PC-3 (cell line): ENCODE measurements at regions not wholly inside any gene's neighbourhood (a gene's known extent, or its start where the extent isn't known, plus 50 kb on each side); places are given as distances from the start of the nearest gene placed in this dataset.
"Not testable (repeated sequence)": the region's sequence is repeated elsewhere in the genome, so short reads cannot be mapped to it uniquely, and the experiment has no call there.

Source experiments
- ATAC-seq: fragments of 200-7000 bp; cut with Tn5 transposase; 2 replicates; pipeline ENCODE4 v1.9.1; 2020; ENCODE audit warnings: mild to moderate bottlenecking, moderate library complexity
- BruUV-seq: library from RNA; stranded (reverse); fragments of 400-500 nt; replicated peaks from 2 replicates; lab custom pipeline; 2021; lab: Mats Ljungman, UMichigan
- CTCF ChIA-PET: fragments of 300-600 bp; sonication (Branson Sonifier 250); formaldehyde crosslinking; loops from one replicate; lab custom pipeline; 2022; ENCODE audit warnings: antibody characterized with exemption; lab: Charles Lee
- POLR2A ChIA-PET: fragments of 300-600 bp; sonication (Branson Sonifier 250); formaldehyde crosslinking; loops from one replicate; lab custom pipeline; 2022; ENCODE audit warnings: antibody characterized with exemption; ENCODE audit not compliant: unreplicated experiment; lab: Charles Lee
- DNase-seq: peaks from one replicate; pipeline ENCODE4 v3.0.0-alpha.2; 2015
- H2AFZ ChIP-seq: fragments of 300-600 bp; sonication (generic); 2 replicates; pipeline ENCODE4 v1.6.0; 2016; ENCODE audit warnings: antibody characterized with exemption, low read length
- H3F3A ChIP-seq: fragments of 300-600 bp; sonication (generic); one replicate; pipeline ENCODE4 v1.6.0; 2017; ENCODE audit warnings: antibody characterized with exemption, low read length, control low read depth, mild to moderate bottlenecking; ENCODE audit not compliant: unreplicated experiment
- H3K27ac ChIP-seq: fragments of 300-600 bp; sonication (generic); 2 replicates; pipeline ENCODE4 v1.5.1; 2016; ENCODE audit warnings: mild to moderate bottlenecking, low read length
- H3K27me3 ChIP-seq: fragments of 300-600 bp; sonication (generic); 2 replicates; pipeline ENCODE4 v1.6.1; 2016; ENCODE audit warnings: low read length, mixed read lengths
- H3K36me3 ChIP-seq: fragments of 300-600 bp; sonication (generic); 2 replicates; pipeline ENCODE4 v1.6.1; 2016; ENCODE audit warnings: low read depth, mixed run types, low read length, mixed read lengths
- H3K4me1 ChIP-seq: fragments of 300-600 bp; sonication (generic); 2 replicates; pipeline ENCODE4 v1.5.1; 2016; ENCODE audit warnings: low read length; ENCODE audit not compliant: insufficient read depth
- H3K4me2 ChIP-seq: fragments of 300-600 bp; sonication (generic); 2 replicates; pipeline ENCODE4 v1.6.0; 2016; ENCODE audit warnings: low read length
- H3K4me3 ChIP-seq: fragments of 300-600 bp; sonication (generic); 2 replicates; pipeline ENCODE4 v1.5.1; 2016; ENCODE audit warnings: mild to moderate bottlenecking, low read length, mixed read lengths
- H3K79me2 ChIP-seq: fragments of 300-600 bp; sonication (generic); 2 replicates; pipeline ENCODE4 v1.6.1; 2017; ENCODE audit warnings: low read length, mixed read lengths
- H3K9ac ChIP-seq: fragments of 300-600 bp; sonication (generic); 2 replicates; pipeline ENCODE4 v1.6.0; 2016; ENCODE audit warnings: mild to moderate bottlenecking, low read length
- H3K9me2 ChIP-seq: fragments of 300-600 bp; sonication (generic); replicated peaks from 2 replicates; pipeline ENCODE4 v1.6.1; 2016; ENCODE audit warnings: mixed run types, low read length, mixed read lengths
- H3K9me3 ChIP-seq: fragments of 300-600 bp; sonication (generic); 2 replicates; pipeline ENCODE4 v1.6.1; 2016; ENCODE audit warnings: low read length, mixed read lengths
- H4K20me1 ChIP-seq: fragments of 300-600 bp; sonication (generic); 2 replicates; pipeline ENCODE4 v1.6.1; 2016; ENCODE audit warnings: low read length, mixed read lengths
- CTCF ChIP-seq: fragments of 300-600 bp; sonication (generic); conservative IDR thresholded peaks from 2 replicates; pipeline ENCODE4 v1.5.1; 2017; ENCODE audit warnings: antibody characterized with exemption, low read depth, mild to moderate bottlenecking, low read length
- EZH2 ChIP-seq: fragments of 300-600 bp; sonication (generic); IDR thresholded peaks from one replicate; pipeline ENCODE4 v1.6.1; 2017; ENCODE audit warnings: antibody characterized with exemption, mild to moderate bottlenecking, low read length; ENCODE audit not compliant: unreplicated experiment
- EZH2phosphoT487 ChIP-seq: fragments of 300-600 bp; sonication (generic); IDR thresholded peaks from 2 replicates; pipeline ENCODE4 v1.6.1; 2018; ENCODE audit warnings: mild to moderate bottlenecking, antibody characterized with exemption, low read length, borderline replicate concordance
- intact Hi-C: fragments of 100-400 bp; cut with micrococcal nuclease; formaldehyde crosslinking; loops from 2 replicates; pipeline ENCODE4 v1.9.0; 2023

GRCh38 chr10:100650693-100651092 lies 94.7 kb upstream of the PAX2 start:
- Histone ChIP-seq H3K36me3 (no peaks in the 10 kb centered on the region), H3F3A (no peaks in the 10 kb centered on the region), H3K27ac (no peak overlapping the region), H4K20me1 (no peaks in the 10 kb centered on the region), H3K4me3 (no peak overlapping the region), H3K9me3 (no peaks in the 10 kb centered on the region), H3K4me1 (no peaks in the 10 kb centered on the region), H3K9ac (no peak overlapping the region), H3K27me3 (peaks cover 37% of the 10 kb centered on the region), H2AFZ (no peak overlapping the region), H3K4me2 (no peak overlapping the region), H3K9me2 (no peaks in the 10 kb centered on the region), H3K79me2 (no peaks in the 10 kb centered on the region)
- BruUV-seq: no TSS peak
- ATAC-seq (no peak), DNase-seq (no peak)
- no peak for TF ChIP-seq CTCF
- no peak for TF ChIP-seq EZH2
- no peak for TF ChIP-seq EZH2phosphoT487
- intact Hi-C loops: no loop called here
- CTCF ChIA-PET: no interaction called here
- POLR2A ChIA-PET: no interaction called here

- intact Hi-C loops, DNase-seq, H3K4me1 ChIP-seq, H3F3A ChIP-seq, H3K4me3 ChIP-seq, ATAC-seq, H3K9ac ChIP-seq, CTCF ChIA-PET, H2AFZ ChIP-seq, H3K36me3 ChIP-seq, BruUV-seq, H4K20me1 ChIP-seq, H3K27ac ChIP-seq, H3K79me2 ChIP-seq, H3K9me2 ChIP-seq, H3K4me2 ChIP-seq, POLR2A ChIA-PET, H3K9me3 ChIP-seq: not testable (repeated sequence)
- H3K27me3 ChIP-seq: peaks cover 41% of the 10 kb centered on the region
Measured at GRCh38 chr10:100651099-100651498, 94.3 kb upstream of the PAX2 start.

- H2AFZ ChIP-seq: no peak overlapping the region
- H3K9me2 ChIP-seq: no peaks in the 10 kb centered on the region
- DNase-seq: no peak
- no peak for TF ChIP-seq CTCF
- no peak for TF ChIP-seq EZH2phosphoT487
- TF ChIP-seq EZH2: no peak
- H3K4me3 ChIP-seq: no peak overlapping the region
- H3K27me3 ChIP-seq: peaks cover 45% of the 10 kb centered on the region
- no peaks in the 10 kb centered on the region for H4K20me1 ChIP-seq
- ChIA-PET CTCF (no interaction called here), POLR2A (no interaction called here)
- H3K4me2 ChIP-seq: no peak overlapping the region
- H3K79me2 ChIP-seq: no peaks in the 10 kb centered on the region
- ATAC-seq: no peak
- intact Hi-C loops: no loop called here
- H3K4me1 ChIP-seq: no peaks in the 10 kb centered on the region
- no peaks in the 10 kb centered on the region for H3K9me3 ChIP-seq
- H3K27ac ChIP-seq: no peak overlapping the region
- BruUV-seq: no TSS peak
- no peaks in the 10 kb centered on the region for H3K36me3 ChIP-seq
- H3F3A ChIP-seq: no peaks in the 10 kb centered on the region
- H3K9ac ChIP-seq: no peak overlapping the region
Measured at GRCh38 chr10:100651916-100652315, 93.5 kb upstream of the PAX2 start.
